ENCODE measurements at regions not wholly inside any gene's neighbourhood (a gene's known extent, or its start where the extent isn't known, plus 50 kb on each side); places are given as distances from the start of the nearest gene placed in this dataset.
A peak's percentile ranks its signal among the peaks of the same experiment; 100 is the strongest.

- no peak for TF ChIP-seq CTCF (IDR thresholded peaks at IDR 0.05; ENCODE audit: poor library complexity, severe bottlenecking)
- no peaks in the 10 kb centered on the region for H3K36me3 ChIP-seq (ENCODE audit: low read depth)
- no peak overlapping the region for H3K27ac ChIP-seq (ENCODE audit: poor library complexity, severe bottlenecking)
- H3K27me3 ChIP-seq (ENCODE audit: insufficient read depth, poor library complexity, severe bottlenecking), result no peaks in the 10 kb centered on the region
- no peak for ATAC-seq (ENCODE audit: low read depth)
- DNase-seq (ENCODE audit: low spot score), result peak; percentile 39
- H3K4me1 ChIP-seq (ENCODE audit: insufficient read depth, poor library complexity, severe bottlenecking), result no peaks in the 10 kb centered on the region
- no peaks in the 10 kb centered on the region for H3K9me3 ChIP-seq (ENCODE audit: severe bottlenecking)
- no peak overlapping the region for H3K4me3 ChIP-seq (ENCODE audit: severe bottlenecking)
Observed at GRCh38 chr20:23283096-23283850, 67.3 kb upstream of the NXT1 start.

- H3K9me3 ChIP-seq (ENCODE audit: severe bottlenecking), result no peaks in the 10 kb centered on the region
- TF ChIP-seq CTCF (IDR thresholded peaks at IDR 0.05; ENCODE audit: poor library complexity, severe bottlenecking), result no peak
- no peak overlapping the region for H3K4me3 ChIP-seq (ENCODE audit: severe bottlenecking)
- no peaks in the 10 kb centered on the region for H3K27me3 ChIP-seq (ENCODE audit: insufficient read depth, poor library complexity, severe bottlenecking)
- DNase-seq (ENCODE audit: low spot score) (peak; percentile 33), ATAC-seq (ENCODE audit: low read depth) (no peak)
- no peaks in the 10 kb centered on the region for H3K4me1 ChIP-seq (ENCODE audit: insufficient read depth, poor library complexity, severe bottlenecking)
- no peaks in the 10 kb centered on the region for H3K36me3 ChIP-seq (ENCODE audit: low read depth)
- H3K27ac ChIP-seq (ENCODE audit: poor library complexity, severe bottlenecking), result no peak overlapping the region
Observed at GRCh38 chr20:23282546-23282945, 68.0 kb upstream of the NXT1 start.

GRCh38 chr20:23282111-23282510 lies 68.5 kb upstream of the NXT1 start:
- no peak overlapping the region for H3K27ac ChIP-seq (ENCODE audit: poor library complexity, severe bottlenecking)
- no peak for TF ChIP-seq CTCF (IDR thresholded peaks at IDR 0.05; ENCODE audit: poor library complexity, severe bottlenecking)
- H3K36me3 ChIP-seq (ENCODE audit: low read depth), result no peaks in the 10 kb centered on the region
- DNase-seq (ENCODE audit: low spot score) (no peak), ATAC-seq (ENCODE audit: low read depth) (no peak)
- no peaks in the 10 kb centered on the region for H3K27me3 ChIP-seq (ENCODE audit: insufficient read depth, poor library complexity, severe bottlenecking)
- H3K4me3 ChIP-seq (ENCODE audit: severe bottlenecking), result no peak overlapping the region
- H3K9me3 ChIP-seq (ENCODE audit: severe bottlenecking), result no peaks in the 10 kb centered on the region
- no peaks in the 10 kb centered on the region for H3K4me1 ChIP-seq (ENCODE audit: insufficient read depth, poor library complexity, severe bottlenecking)

- TF ChIP-seq CTCF (IDR thresholded peaks at IDR 0.05; ENCODE audit: poor library complexity, severe bottlenecking), result no peak
- Histone ChIP-seq H3K27ac (ENCODE audit: poor library complexity, severe bottlenecking) (no peak overlapping the region), H3K4me1 (ENCODE audit: insufficient read depth, poor library complexity, severe bottlenecking) (no peaks in the 10 kb centered on the region), H3K36me3 (ENCODE audit: low read depth) (no peaks in the 10 kb centered on the region), H3K27me3 (ENCODE audit: insufficient read depth, poor library complexity, severe bottlenecking) (no peaks in the 10 kb centered on the region), H3K4me3 (ENCODE audit: severe bottlenecking) (no peak overlapping the region), H3K9me3 (ENCODE audit: severe bottlenecking) (no peaks in the 10 kb centered on the region)
- ATAC-seq (ENCODE audit: low read depth), result no peak
- peak; percentile 12 for DNase-seq (ENCODE audit: low spot score)
Observed at GRCh38 chr20:23279836-23280235, 70.8 kb upstream of the NXT1 start.

GRCh38 chr20:23278172-23278571 lies 72.4 kb upstream of the NXT1 start:
- Histone ChIP-seq H3K27ac (ENCODE audit: poor library complexity, severe bottlenecking) (no peak overlapping the region), H3K4me1 (ENCODE audit: insufficient read depth, poor library complexity, severe bottlenecking) (no peaks in the 10 kb centered on the region), H3K36me3 (ENCODE audit: low read depth) (no peaks in the 10 kb centered on the region), H3K27me3 (ENCODE audit: insufficient read depth, poor library complexity, severe bottlenecking) (no peaks in the 10 kb centered on the region), H3K4me3 (ENCODE audit: severe bottlenecking) (no peak overlapping the region), H3K9me3 (ENCODE audit: severe bottlenecking) (no peaks in the 10 kb centered on the region)
- ATAC-seq (ENCODE audit: low read depth) (no peak), DNase-seq (ENCODE audit: low spot score) (no peak)
- TF ChIP-seq CTCF (IDR thresholded peaks at IDR 0.05; ENCODE audit: poor library complexity, severe bottlenecking), result no peak

All from RWPE2 (cell line).